ENCODE measurements at regions not wholly inside any gene's neighbourhood (a gene's known extent, or its start where the extent isn't known, plus 50 kb on each side); places are given as distances from the start of the nearest gene placed in this dataset.

- Histone ChIP-seq H2AK9ac (replicated peaks; ENCODE audit: low read depth, low read length, poor library complexity) (no peak overlapping the region), H4K20me1 (ENCODE audit: insufficient read depth, low read length) (no peaks in the 10 kb centered on the region), H3K27me3 (ENCODE audit: control insufficient read depth, insufficient read depth, low read length) (no peaks in the 10 kb centered on the region), H3K18ac (ENCODE audit: low read depth, low read length) (no peak overlapping the region), H3K56ac (ENCODE audit: extremely low read depth, insufficient read depth, low read length) (no peak overlapping the region), H2BK15ac (ENCODE audit: low read depth, low read length) (no peak overlapping the region), H3K4me3 (ENCODE audit: insufficient read depth, low read depth, low read length) (no peak overlapping the region), H2AFZ (replicated peaks; ENCODE audit: low read length, poor library complexity) (no peak overlapping the region), H3K4me2 (ENCODE audit: low read depth, low read length) (no peak overlapping the region), H3K9me3 (ENCODE audit: control insufficient read depth, insufficient read depth, low read length) (no peaks in the 10 kb centered on the region), H2AK5ac (ENCODE audit: low read depth, low read length) (no peak overlapping the region), H3K27ac (ENCODE audit: insufficient read depth, low read length) (no peak overlapping the region), H3K79me1 (ENCODE audit: low read depth in 1 of 2, low read length in 2 of 2) (no peaks in the 10 kb centered on the region), H3K4me1 (ENCODE audit: control insufficient read depth, insufficient read depth, low read length) (no peaks in the 10 kb centered on the region), H2BK20ac (ENCODE audit: low read depth, low read length) (no peak overlapping the region), H4K5ac (ENCODE audit: low read depth, low read length) (no peak overlapping the region), H3K4ac (ENCODE audit: low read depth, low read length) (no peak overlapping the region), H4K8ac (ENCODE audit: low read depth in 2 of 2, low read length in 2 of 2) (no peak overlapping the region), H2BK5ac (ENCODE audit: low read depth, low read length, poor library complexity, severe bottlenecking) (no peak overlapping the region), H2BK120ac (ENCODE audit: low read depth, low read length) (no peak overlapping the region), H4K91ac (ENCODE audit: insufficient read depth, low read depth, low read length) (no peak overlapping the region), H3K9ac (ENCODE audit: low read depth, low read length) (no peak overlapping the region), H3K14ac (replicated peaks; ENCODE audit: low read depth, low read length) (no peak overlapping the region), H3K9me1 (ENCODE audit: insufficient read depth, low read length) (no peaks in the 10 kb centered on the region), H3K36me3 (ENCODE audit: control insufficient read depth, insufficient read depth, low read length) (no peaks in the 10 kb centered on the region), H3K23ac (ENCODE audit: low read depth, low read length) (no peak overlapping the region)
- WGBS, 2 experiments (ENCODE audit: extremely low coverage in 2 of 2, insufficient read length in 1 of 2) = no CpG with 5 or more reads among the region's 2 CpGs
- dilution Hi-C loops (cut with HindIII; ENCODE audit: low sequenced_read_pairs, unreplicated experiment) (no loop called here), in situ Hi-C loops (cut with MboI; ENCODE audit: low sequenced_read_pairs) (no loop called here), intact Hi-C loops (cut with micrococcal nuclease) (no loop called here)
- TF ChIP-seq NFE2L2 (IDR thresholded peaks at IDR 0.05; ENCODE audit: low read depth, low read length) (no peak), MAFK (IDR thresholded peaks at IDR 0.05; ENCODE audit: low read depth, low read length) (peak; percentile 82), MAZ (IDR thresholded peaks at IDR 0.05; ENCODE audit: borderline replicate concordance, low read depth, low read length) (no peak), BHLHE40 (IDR thresholded peaks at IDR 0.05; ENCODE audit: low read depth, low read length) (no peak), USF2 (IDR thresholded peaks at IDR 0.05; ENCODE audit: low read depth, low read length) (no peak)
- ChIA-PET CTCF (no interaction called here), POLR2A (ENCODE audit: unreplicated experiment) (no interaction called here)
- DNase-seq (no peak), ATAC-seq (ENCODE audit: low read depth) (no peak)
- no TSS peak for BruUV-seq (replicated peaks)
These were observed 388.6 kb downstream of the PABPC4L start for GRCh38 chr4:133812954-133813353.

All from IMR-90 (cell line).